ENCODE measurements at regions not wholly inside any gene's neighbourhood (a gene's known extent, or its start where the extent isn't known, plus 50 kb on each side); places are given as distances from the start of the nearest gene placed in this dataset.

DNA sequence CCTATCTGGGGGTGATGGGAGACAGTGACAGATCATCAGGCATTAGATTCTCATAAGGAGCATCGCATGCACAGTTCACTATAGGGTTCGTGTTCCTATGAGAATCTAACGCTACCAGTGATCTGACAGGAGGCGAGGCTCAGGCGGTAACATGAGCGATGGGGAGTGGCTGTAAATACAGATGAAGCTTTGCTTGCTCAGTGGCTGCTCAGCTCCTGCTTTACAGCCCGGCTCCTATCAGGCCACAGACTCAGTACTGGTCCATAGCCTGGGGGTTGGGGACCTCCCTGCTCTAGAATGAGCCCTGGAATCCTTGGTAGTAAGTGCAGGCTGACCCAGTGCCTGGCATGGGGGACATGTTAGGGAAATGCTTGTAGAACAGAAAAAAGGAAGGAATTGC, 426.0 kb downstream of the TYW1 start:
- DNase-seq (ENCODE audit: low read depth) = no peak

DNA sequence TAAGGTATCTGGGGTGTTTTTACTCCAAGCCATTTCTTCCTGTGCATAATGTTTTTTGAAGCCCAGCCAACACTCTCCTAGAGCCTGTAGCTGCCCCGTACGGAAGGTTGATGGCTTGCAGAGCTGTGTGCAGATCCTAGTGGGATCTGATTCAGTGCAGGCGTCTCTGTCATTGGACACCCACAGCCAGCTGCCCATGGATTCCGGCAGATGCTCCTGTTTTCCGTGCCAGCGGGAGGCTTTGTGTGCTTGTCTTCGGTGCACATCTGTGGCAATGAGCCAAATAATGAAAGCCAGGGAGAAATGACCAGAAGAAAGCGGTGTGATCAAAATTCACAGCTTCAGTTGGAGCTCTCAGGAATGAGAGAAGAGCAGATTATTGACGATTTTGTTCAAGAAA, 426.4 kb downstream of the TYW1 start:
- no peak for DNase-seq (ENCODE audit: low read depth)

DNA sequence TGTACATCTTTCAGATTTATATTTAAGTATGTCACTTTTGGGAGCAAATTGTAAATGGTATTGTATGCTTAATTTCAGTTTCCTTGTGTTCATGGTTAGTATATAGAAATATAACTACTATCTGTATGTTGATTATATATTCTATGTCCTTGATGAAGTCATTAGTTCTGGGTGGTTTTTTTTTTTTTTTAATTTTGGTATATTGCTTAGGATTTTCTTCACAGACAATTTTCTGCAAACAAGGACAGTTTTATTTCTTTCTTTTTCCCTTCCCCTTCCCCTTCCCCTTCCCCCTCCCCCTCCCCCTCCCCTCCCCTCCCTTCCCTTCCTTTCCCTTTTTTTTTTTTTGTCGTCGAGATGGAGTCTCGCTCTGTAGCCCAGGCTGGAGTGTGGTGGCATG, 430.0 kb downstream of the TYW1 start:
- no peak for DNase-seq (ENCODE audit: low read depth)

DNA sequence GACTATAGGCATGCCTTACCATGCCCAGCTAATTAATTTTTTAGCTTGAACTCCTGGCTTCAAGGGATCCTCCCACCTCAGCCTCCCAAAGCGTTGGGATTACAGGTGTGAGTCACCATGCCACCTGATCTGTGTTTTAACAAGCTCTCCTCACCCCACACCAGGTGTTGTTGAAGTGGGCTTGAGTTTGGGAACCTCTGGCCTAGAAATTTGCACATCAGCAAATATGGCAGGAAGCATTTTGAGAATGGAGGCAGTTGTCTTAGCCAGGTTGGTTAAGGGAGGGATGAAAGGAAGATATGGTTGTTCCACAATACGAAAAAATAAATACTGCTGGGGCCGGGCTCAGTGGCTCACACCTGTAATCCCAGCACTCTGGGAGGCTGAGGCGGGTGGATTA, 433.1 kb downstream of the TYW1 start:
- no peak for DNase-seq (ENCODE audit: low read depth)

DNA sequence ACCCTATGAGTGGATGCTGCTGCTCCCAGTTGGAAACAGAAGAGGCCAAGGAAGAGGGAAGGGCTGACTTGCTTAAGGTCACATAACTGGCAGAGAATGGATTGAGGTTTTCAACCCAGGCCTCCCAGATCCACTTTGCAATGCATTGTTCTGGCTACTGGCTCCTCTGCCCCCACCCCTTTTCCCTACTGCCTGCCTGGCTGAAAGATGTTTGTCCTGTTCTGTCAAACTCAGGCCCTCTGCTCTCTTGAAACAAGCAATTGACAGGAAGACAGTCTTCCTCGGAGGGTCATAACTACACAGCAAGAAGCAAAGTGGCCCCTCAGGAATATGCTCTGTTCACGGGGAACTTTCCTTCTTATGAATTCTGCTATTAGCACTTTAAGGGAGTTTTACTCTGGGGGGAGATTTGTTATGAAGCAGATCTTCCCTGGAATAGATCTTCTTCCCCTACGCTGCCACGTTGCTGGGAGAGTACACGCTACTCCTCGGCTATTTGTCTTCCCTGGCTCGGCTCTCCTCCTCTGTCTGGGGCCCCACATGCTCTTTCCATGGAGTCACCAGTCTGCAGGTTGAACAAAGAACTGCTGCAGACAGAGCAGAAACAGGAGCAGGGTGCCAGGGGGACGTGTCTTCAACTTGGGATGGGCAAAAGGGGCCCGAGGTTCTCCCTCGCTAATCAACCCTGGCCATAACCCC, 436.1 kb downstream of the TYW1 start:
- no peak for DNase-seq (ENCODE audit: low read depth)

DNA sequence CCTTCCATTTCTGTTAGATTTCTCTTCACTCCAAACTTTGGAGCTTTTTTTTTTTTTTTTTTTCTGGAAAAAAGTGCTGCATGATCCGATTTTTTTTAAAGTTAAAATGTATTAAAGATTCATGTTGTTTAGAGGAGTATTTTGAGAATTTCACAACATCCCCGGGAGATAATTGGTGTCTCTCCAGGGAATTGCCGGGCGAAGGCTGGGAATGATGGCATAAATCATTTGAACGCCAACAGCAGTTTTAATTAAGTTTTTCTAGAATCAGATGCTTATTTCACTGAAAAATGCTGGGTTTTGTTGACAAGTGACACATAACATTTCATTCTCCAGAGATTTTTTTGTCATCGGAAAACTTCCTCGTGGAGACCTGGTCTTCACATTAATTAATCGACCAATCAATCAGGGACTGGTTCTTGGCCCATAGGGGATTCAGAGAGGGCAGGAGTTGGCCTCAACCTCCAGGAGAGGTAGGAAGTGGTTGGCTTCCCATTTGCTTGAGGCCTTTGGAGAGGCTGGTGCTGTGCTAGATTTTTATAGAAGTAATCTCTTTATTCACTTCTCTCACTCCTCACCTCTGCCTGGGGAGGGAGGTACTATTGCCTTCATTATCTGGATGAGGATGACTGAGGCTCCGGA, 439.4 kb downstream of the TYW1 start:
- DNase-seq (ENCODE audit: low read depth) = no peak

DNA sequence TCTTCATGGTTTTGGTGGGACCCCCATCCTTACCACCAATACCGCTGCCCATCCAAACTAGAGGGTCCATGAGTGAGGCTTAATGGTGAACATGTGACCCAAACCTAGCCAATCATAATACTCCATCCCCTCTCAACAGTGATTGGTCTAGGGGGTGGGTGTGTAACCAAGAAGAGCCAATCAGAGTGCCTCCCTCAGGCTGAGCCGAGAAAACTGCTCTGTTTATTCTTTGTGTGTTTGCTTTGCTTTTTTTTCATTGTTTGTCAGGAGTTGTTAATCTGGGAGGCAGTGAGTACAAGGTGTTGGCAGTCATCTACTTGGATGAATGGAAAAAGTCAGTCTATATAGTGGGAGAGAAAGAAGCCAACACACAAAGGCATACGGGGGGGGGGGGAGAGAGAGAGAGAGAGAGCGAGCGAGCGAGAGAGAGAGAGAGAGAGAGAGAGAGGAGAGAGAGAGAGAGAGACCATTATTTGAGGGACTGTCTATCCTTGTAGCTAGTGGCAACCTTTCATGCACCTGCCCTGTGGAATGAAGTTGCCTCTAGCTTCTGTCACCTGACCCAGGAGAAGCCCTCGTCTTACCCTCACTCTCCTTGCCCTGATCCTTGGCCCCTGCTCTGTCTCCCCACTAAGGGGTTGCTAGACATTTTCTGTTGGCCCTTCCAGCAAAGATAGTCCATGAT, 441.7 kb downstream of the TYW1 start:
- no peak for DNase-seq (ENCODE audit: low read depth)

DNA sequence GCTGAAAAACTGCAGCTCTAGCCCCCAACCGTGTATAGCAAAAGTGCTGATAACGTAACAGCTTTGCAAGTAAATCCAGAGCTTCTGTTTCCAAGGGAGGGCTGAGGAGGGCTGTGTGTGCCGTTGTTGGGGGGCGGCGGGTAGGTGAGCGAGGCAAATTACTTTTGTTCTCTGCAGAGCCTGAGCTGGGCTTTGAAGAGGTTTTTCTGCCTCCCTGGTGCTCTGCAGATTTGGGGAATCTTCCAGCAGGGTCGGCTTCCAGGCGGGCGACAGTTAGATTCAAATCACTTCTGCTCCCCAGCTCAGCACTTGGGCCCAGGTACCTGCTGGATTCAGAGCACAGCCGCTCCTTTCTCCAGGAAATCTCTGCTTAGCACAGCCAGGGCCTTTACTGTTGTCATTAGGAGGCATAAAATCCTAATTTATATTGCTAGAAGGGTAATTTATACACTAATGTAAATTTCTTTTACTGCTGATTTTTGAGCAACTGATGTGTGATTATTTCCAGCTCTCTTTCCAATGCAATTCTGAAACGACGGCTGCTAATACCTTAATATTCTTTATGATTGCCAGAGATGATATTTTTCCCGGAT, 442.4 kb downstream of the TYW1 start:
- DNase-seq (ENCODE audit: low read depth) = no peak

DNA sequence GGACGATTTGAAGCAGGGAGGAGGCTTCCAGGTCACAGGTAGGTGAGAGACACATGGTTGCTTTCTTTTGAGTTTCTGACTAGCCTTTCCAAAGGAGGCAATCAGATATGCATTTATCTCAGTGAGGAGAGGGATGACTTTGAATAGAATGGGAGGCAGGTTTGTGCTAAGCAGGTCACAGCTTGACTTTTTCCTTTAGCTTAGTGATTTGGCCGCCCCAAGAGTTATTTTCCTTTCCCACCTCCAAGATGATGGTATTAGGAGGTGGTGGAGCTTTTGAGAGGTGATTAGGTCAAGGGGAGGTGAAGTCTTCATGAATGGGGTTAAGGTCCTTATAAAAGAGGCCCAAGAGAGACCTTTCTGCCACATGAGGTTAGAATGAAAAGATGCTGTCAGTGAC, 443.7 kb downstream of the TYW1 start:
- no peak for DNase-seq (ENCODE audit: low read depth)

DNA sequence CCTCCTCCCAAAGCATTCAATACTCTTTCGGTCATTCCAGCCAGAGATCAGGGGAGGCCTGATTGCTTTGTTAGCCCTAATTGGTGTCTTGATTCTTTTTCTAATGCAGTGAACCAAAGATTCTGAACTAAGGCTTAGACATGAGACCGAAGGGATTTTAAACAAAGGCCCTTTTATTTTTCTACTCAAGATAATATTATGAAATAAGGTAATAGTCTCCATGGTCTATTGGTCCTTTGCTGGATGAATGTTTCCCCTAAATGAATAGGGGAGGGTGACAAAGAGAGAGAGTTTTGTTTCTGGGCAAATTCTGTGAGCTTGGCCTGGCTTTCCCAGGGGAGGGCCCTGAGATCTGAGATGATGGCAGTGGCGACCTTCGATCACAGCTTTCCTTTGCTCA, 449.1 kb downstream of the TYW1 start:
- no peak for DNase-seq (ENCODE audit: low read depth)

DNA sequence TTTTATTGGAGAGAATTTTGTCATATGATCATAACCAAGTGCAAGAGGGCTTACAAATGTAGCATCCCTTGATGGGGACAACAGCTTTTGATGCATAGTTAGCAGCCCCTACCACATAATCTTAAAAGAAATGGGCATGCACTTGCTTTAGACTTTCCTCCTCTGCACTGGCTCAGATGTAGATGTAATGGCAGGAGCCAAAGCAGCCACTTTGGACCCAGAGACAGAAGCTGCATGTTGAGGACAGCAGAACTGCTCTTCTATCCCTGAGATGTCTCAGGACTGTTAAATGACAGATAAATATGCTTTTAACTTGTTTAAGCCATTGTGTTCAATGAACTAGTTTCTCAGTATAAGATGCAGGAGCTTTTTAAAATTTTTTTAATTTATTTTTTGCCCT, 450.7 kb downstream of the TYW1 start:
- no peak for DNase-seq (ENCODE audit: low read depth)

DNA sequence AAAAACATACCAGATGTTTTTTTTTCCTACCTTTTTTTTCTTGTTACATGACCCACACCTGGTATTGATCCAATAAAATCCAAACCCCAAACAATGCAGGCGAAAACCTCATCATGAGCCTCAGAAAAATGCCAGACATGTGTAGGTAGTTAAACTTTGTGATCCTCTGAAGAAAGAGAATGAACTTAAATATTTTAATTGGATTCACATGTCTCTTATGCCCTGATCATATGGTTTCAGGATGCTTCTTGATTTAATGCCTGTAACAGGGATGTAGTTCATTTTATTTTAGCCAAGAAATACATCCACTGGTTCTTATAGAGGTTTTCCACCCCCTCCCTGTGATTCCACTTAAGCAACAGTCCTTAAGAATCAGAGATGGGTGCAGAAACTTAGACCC, 451.6 kb downstream of the TYW1 start:
- DNase-seq (ENCODE audit: low read depth) = no peak

DNA sequence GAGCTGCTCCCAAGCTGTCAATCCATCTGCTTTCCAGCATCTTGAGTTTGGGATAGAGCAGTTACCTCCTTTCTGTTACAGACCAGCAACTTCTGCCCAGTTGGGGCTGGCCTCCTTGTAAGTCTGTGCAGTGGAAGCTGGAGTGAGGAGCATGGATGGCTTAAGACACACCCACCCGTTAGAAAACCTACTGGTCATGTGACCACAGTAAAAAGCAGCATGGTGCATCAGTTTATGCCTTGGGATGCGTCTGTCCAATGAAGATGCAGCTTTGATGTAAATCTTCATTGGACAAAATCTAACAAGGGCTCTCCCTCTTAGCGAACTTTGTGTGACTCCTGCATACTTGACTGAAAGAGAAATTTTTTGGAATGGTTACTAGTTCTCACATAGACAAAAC, 453.5 kb downstream of the TYW1 start:
- no peak for DNase-seq (ENCODE audit: low read depth)

DNA sequence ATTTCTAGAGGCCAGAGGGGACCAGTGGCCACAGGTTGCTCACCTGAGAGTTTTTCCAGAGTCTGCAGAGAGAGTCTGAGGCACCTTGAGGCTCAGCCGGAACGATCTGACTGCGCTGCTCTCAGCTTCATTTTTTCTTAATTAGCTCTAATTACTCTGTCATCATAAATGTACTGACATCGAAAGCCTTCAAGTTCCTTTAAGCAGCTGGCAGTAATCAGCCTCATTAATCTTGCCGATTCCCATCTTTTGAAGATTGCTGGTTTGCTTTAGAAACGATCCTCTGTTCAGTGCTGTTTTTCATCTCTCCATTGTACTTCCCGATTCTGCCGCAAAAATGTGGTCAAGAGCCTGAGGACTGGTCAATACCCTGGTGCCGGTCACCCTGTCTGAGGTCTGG, 454.7 kb downstream of the TYW1 start:
- no peak for DNase-seq (ENCODE audit: low read depth)

DNA sequence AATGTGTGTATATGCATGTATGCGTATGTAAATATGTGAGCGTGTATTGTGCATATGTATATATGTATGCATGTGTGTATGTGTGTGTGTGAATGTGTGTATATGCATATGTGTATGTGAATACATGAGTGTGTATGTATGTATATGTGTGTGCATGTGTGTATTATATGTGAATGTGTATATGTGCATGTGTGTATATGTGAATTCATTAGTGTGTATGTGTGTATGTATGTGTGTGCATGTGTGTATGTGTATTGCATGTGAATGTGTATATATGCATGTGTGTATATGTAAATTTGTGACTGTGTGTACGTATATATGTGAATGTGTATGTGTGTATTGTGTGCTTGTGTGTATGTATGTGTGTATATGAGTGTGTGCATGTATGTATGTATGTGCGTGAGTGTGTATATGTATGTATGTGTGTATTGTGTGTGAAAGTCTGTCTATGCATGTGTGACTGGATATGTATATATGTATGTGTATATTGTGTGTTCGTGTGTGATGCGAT, 455.9 kb downstream of the TYW1 start:
- DNase-seq (ENCODE audit: low read depth) = no peak

DNA sequence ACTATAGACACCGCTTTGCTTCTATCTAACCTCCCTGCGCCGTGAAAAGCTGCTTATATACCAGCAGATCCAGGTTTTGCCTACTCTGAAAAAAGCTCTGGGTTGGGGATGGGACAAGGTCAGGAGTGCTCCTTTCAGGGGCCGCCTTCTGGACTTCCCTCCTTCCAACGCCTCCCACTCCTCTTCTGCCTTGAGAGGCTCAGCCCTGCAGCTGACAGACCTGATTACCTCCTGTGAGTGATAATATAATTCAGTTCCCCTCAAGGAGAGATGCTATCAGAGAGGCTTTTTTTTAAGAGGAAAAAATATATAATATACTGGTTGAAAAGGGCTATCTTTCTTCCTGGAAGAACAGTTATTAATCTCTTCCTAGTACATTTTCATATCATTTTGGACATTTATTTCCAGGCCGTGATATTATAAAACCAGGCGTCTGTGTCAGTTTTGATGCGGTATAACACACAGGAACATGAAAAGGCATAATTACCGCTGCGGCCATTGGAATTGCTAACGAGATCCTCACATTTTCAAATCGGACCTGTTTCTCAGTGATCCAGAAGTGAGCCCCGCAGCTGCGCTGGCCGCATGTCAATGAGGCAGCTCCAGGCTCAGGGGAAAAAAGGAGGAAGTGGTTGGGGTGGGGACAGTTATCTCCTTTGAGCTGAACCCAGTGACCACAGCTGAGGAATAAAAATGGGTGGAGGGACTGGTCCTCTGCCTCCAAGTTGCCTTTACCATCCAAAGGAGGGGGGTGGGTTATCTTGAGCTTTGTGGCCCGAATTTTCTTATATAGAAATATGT, 457.1 kb downstream of the TYW1 start:
- no peak for DNase-seq (ENCODE audit: low read depth)

DNA sequence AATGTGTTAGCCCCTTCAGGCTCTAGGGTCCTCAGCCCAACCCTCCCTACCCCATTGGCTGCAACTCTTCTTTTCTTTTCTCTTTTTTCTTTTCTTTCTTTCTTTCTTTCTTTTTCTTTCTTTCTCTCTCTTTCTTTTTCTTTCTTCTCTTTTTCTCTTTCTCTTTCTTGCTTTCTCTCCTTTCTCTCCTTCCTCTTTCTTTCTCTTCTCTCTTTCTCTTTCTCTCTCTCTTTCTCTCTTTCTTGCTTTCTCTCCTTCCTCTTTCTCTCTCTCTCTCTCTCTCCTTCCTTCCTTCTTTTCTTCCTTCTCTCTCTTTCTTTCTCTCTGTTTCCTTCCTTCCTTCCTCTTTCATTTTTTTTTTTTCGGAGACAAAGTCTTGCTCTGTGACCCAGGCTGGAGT, 458.9 kb downstream of the TYW1 start:
- DNase-seq (ENCODE audit: low read depth) = no peak

DNA sequence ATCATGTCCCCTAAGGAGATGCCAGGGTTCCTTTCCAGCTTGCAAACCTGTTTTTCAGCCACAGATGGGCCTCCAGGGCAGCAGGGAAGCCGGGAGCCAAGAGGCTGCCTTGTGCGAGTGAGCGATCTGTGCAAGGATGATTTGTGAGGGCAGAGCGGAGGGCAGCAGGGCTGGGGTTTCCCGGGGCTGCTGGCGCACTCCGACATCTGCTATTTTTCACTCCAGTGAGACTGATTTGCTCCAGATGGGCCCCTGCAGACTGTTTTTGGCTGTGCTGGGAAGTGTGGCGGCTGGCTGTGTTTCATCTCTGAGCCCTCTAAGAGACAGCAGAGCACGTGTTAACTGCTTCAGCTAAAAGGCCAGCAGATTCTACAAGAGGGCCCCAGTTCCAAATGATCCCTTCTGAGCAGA, 466.2 kb downstream of the TYW1 start:
- no peak for DNase-seq (ENCODE audit: low read depth)

DNA sequence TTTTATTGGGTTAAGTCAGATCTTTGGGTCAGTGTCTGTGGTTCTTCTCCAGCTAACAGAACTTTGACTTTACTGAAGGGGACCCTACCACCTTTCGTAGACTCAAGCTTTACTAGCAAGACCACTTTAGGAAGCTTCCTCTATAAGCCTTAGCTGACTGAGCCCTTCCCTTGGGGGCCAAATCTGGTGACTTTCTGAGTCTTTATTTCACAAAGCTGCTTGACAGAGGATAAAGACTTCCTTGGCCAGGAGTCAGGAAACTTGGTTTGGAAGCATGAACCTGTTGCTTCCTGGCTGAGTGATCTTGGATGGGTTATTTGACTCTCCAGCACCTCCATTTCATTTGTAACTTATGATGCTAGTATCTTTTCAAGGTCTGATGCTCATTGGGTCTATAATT, 466.7 kb downstream of the TYW1 start:
- no peak for DNase-seq (ENCODE audit: low read depth)

DNA sequence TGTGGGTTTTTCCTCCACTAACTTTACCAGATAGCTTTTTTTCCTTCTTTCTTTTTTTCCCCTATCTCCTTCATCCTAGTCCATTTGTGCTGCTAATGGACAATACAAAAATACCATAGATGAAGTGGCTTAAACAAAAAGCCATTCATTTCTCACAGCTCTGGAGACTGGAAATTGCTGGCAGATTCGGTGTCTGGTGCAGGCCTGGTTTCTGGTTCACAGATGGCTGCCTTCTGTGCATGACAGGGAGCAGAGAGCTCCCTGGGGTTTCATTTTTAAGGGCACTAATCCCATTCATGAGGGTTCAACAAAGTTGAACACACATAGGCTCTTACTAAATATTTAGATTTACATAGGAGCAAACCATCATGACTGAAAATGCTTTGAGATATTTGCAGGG, 467.4 kb downstream of the TYW1 start:
- no peak for DNase-seq (ENCODE audit: low read depth)

DNA sequence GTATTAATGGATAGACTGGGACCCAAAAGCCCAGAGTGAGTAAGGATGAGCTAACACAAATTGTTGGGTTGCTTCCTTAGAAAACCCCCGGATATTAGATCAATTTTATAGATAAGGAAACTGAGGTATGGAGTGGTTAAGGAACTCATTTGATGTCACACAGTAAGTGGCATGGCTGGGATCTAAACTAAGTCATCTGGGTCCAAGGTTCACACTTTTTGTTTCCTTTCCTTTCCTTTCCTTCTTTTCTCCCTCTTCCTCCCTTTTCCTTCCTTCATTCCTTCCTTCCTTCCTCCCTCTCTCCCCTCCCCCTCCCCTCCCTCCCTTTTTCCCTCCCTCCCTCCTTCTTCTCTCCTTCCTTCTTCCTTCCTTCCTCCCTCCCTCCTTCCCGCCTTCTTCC, 469.5 kb downstream of the TYW1 start:
- no peak for DNase-seq (ENCODE audit: low read depth)

DNA sequence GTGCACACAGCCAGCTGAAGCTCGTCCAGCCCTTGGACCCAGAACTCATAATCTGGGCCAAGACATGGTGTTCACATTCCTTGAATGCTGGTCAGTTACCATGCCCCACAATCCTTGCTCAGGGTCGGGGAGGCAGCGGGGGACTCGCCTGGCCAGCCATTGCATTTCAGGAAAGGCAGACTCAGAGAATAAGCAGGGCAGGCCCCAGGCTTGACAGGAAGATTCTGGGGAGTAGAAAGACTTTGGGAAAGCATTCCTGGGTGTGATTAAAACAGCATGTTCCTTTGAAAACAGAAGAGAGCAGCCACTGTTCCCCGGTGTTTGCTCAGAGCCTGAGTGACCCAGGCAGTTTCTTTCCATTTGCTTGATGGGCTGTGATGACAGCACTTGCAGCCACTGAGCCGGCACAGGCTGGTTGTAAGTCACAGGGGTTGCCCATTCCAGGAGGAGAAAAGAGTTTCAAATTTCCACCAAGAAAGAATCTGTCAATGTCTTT, 473.7 kb downstream of the TYW1 start:
- DNase-seq (ENCODE audit: low read depth) = no peak

All from stimulated activated CD8-positive, alpha-beta memory T cell treated with anti-CD3 and anti-CD28 coated beads, Interleukin-15, amount 100 ng/mL, for 1 hour (primary cell).